NT2/D1 (cell line): ENCODE measurements at regions not wholly inside any gene's neighbourhood (a gene's known extent, or its start where the extent isn't known, plus 50 kb on each side); places are given as distances from the start of the nearest gene placed in this dataset.
A peak's percentile ranks its signal among the peaks of the same experiment; 100 is the strongest.

Experiments
- DNase-seq: peaks from one replicate; pipeline ENCODE4 v3.0.0-alpha.2; 2011; ENCODE audit warnings: low read depth, low spot score
- H3K27me3 ChIP-seq: 2 replicates; pipeline ENCODE4 v1.6.0; 2011; ENCODE audit warnings: mild to moderate bottlenecking; ENCODE audit not compliant: insufficient read length, insufficient read depth
- H3K36me3 ChIP-seq: 2 replicates; pipeline ENCODE4 v1.6.1; 2011; ENCODE audit warnings: mild to moderate bottlenecking, low read length, mixed read lengths; ENCODE audit not compliant: insufficient read depth, insufficient read length
- H3K4me1 ChIP-seq: 2 replicates; pipeline ENCODE4 v1.5.1; 2011; ENCODE audit not compliant: insufficient read depth, insufficient read length
- H3K4me3 ChIP-seq: 2 replicates; pipeline ENCODE4 v1.5.1; 2011; ENCODE audit warnings: low read depth; ENCODE audit not compliant: insufficient read length
- H3K9ac ChIP-seq: 2 replicates; pipeline ENCODE4 v1.6.0; 2011; ENCODE audit warnings: low read depth; ENCODE audit not compliant: insufficient read length
- H3K9me3 ChIP-seq: 2 replicates; pipeline ENCODE4 v1.5.1; 2011; ENCODE audit warnings: mild to moderate bottlenecking, low read length; ENCODE audit not compliant: insufficient read depth
- SUZ12 ChIP-seq: IDR thresholded peaks from 2 replicates; pipeline ENCODE4 v1.6.1; 2011; ENCODE audit not compliant: insufficient read length, insufficient read depth; ENCODE audit errors: extremely low read depth
- YY1 ChIP-seq: IDR thresholded peaks from 2 replicates; pipeline ENCODE4 v1.6.1; 2011; ENCODE audit not compliant: insufficient read length, insufficient read depth
- ZNF274 ChIP-seq: IDR thresholded peaks from 2 replicates; pipeline ENCODE4 v1.6.1; 2011; ENCODE audit warnings: mild to moderate bottlenecking, low read depth, low read length

- peak; percentile 42 for DNase-seq
- TF ChIP-seq ZNF274 (no peak), SUZ12 (no peak), YY1 (no peak)
- Histone ChIP-seq H3K4me1 (no peaks in the 10 kb centered on the region), H3K36me3 (no peaks in the 10 kb centered on the region), H3K4me3 (no peak overlapping the region), H3K27me3 (no peaks in the 10 kb centered on the region), H3K9me3 (peaks cover 8% of the 10 kb centered on the region), H3K9ac (no peak overlapping the region)
These were observed 90.8 kb upstream of the NPFFR2 start for GRCh38 chr4:71941001-71941400.

- no peak for TF ChIP-seq ZNF274
- no peak for TF ChIP-seq YY1
- no peak for TF ChIP-seq SUZ12
- H3K9ac ChIP-seq: no peak overlapping the region
- DNase-seq: no peak
- H3K27me3 ChIP-seq: no peaks in the 10 kb centered on the region
- no peak overlapping the region for H3K4me3 ChIP-seq
- no peaks in the 10 kb centered on the region for H3K4me1 ChIP-seq
- H3K9me3 ChIP-seq: peaks cover 15% of the 10 kb centered on the region
- H3K36me3 ChIP-seq: no peaks in the 10 kb centered on the region
These were observed 86.8 kb upstream of the NPFFR2 start for GRCh38 chr4:71944956-71945355.

- DNase-seq: no peak
- Histone ChIP-seq H3K4me1 (no peaks in the 10 kb centered on the region), H3K36me3 (no peaks in the 10 kb centered on the region), H3K4me3 (no peak overlapping the region), H3K9ac (no peak overlapping the region), H3K9me3 (peaks cover 15% of the 10 kb centered on the region), H3K27me3 (no peaks in the 10 kb centered on the region)
- TF ChIP-seq YY1: no peak
- no peak for TF ChIP-seq SUZ12
- TF ChIP-seq ZNF274: no peak
These were observed 86.0 kb upstream of the NPFFR2 start for GRCh38 chr4:71945791-71946190.

GRCh38 chr4:71958978-71959377 lies 72.8 kb upstream of the NPFFR2 start:
- no peaks in the 10 kb centered on the region for H3K36me3 ChIP-seq
- no peak overlapping the region for H3K9ac ChIP-seq
- TF ChIP-seq ZNF274 (no peak), SUZ12 (no peak), YY1 (no peak)
- H3K4me3 ChIP-seq: no peak overlapping the region
- H3K27me3 ChIP-seq: no peaks in the 10 kb centered on the region
- no peak for DNase-seq
- no peaks in the 10 kb centered on the region for H3K9me3 ChIP-seq
- no peaks in the 10 kb centered on the region for H3K4me1 ChIP-seq

GRCh38 chr4:71962622-71963264 lies 69.1 kb upstream of the NPFFR2 start:
- H3K4me3 ChIP-seq: no peak overlapping the region
- H3K4me1 ChIP-seq: no peaks in the 10 kb centered on the region
- H3K27me3 ChIP-seq: no peaks in the 10 kb centered on the region
- DNase-seq: no peak
- H3K9me3 ChIP-seq: no peaks in the 10 kb centered on the region
- no peak for TF ChIP-seq YY1
- TF ChIP-seq SUZ12: no peak
- no peak for TF ChIP-seq ZNF274
- H3K36me3 ChIP-seq: no peaks in the 10 kb centered on the region
- H3K9ac ChIP-seq: no peak overlapping the region

GRCh38 chr4:71974681-71975080 lies 57.1 kb upstream of the NPFFR2 start:
- TF ChIP-seq YY1: no peak
- TF ChIP-seq SUZ12: no peak
- TF ChIP-seq ZNF274: no peak
- DNase-seq: no peak

GRCh38 chr4:71976523-71976922 lies 55.3 kb upstream of the NPFFR2 start:
- no peak for TF ChIP-seq SUZ12
- TF ChIP-seq YY1: no peak
- no peak for TF ChIP-seq ZNF274
- Histone ChIP-seq H3K9me3 (no peaks in the 10 kb centered on the region), H3K9ac (no peak overlapping the region), H3K27me3 (no peaks in the 10 kb centered on the region), H3K4me1 (no peaks in the 10 kb centered on the region), H3K4me3 (no peak overlapping the region), H3K36me3 (no peaks in the 10 kb centered on the region)
- DNase-seq: no peak

More at GRCh38 chr4:71974681-71975080, 57.1 kb upstream of the NPFFR2 start:
- H3K36me3 ChIP-seq: no peaks in the 10 kb centered on the region
- H3K4me3 ChIP-seq: no peak overlapping the region
- no peaks in the 10 kb centered on the region for H3K9me3 ChIP-seq
- no peak overlapping the region for H3K9ac ChIP-seq
- H3K4me1 ChIP-seq: no peaks in the 10 kb centered on the region
- no peaks in the 10 kb centered on the region for H3K27me3 ChIP-seq
